Bronchial epithelial cell (primary cell): ENCODE measurements at regions not wholly inside any gene's neighbourhood (a gene's known extent, or its start where the extent isn't known, plus 50 kb on each side); places are given as distances from the start of the nearest gene placed in this dataset.

ENCODE experiments used
- DNase-seq: peaks from one replicate; pipeline ENCODE4 v3.0.0-alpha.2; 2010; ENCODE audit warnings: low read depth
- FAIRE-seq: peaks from 2 replicates; lab custom pipeline; 2011; peaks lifted over from hg19 to GRCh38; lab: Jason Lieb, UNC
- H3K27me3 ChIP-seq: 2 replicates; pipeline ENCODE4 v1.5.1; 2011; ENCODE audit warnings: low read length; ENCODE audit not compliant: control insufficient read depth, insufficient read depth
- H3K36me3 ChIP-seq: 2 replicates; pipeline ENCODE4 v1.5.1; 2011; ENCODE audit warnings: low read length; ENCODE audit not compliant: control insufficient read depth, insufficient read depth
- H3K4me3 ChIP-seq: 2 replicates; pipeline ENCODE4 v1.5.1; 2011; ENCODE audit warnings: mild to moderate bottlenecking, low read depth, low read length, control low read depth
- TF ChIP-seq, protein P1 (sequence below): IDR thresholded peaks from 2 replicates; pipeline ENCODE4 v1.5.1; 2011; ENCODE audit warnings: mild to moderate bottlenecking, moderate library complexity, low read length, control low read depth, inconsistent platforms; ENCODE audit not compliant: insufficient read depth, severe bottlenecking

DNA sequence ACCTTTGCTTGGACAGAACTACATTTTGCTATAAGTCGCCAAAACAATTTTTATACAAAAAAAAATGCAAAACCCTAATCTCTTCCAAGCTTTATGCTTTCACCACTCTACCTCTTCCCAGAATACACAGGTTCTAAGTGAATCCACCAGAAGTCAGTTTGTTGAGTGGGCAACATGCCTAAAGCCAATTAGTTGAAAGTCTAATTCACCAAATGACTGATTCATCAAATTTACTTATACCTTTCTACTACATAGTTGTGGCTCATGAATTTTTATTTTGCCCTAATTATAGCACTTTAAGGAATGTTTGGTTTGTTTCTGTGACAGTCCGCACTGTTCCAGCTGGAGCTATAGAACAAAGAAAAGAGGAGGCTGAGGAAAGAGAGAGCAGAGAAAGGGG is 265.9 kb upstream of the TGFBR2 start:
- TF ChIP-seq, protein P1, sequence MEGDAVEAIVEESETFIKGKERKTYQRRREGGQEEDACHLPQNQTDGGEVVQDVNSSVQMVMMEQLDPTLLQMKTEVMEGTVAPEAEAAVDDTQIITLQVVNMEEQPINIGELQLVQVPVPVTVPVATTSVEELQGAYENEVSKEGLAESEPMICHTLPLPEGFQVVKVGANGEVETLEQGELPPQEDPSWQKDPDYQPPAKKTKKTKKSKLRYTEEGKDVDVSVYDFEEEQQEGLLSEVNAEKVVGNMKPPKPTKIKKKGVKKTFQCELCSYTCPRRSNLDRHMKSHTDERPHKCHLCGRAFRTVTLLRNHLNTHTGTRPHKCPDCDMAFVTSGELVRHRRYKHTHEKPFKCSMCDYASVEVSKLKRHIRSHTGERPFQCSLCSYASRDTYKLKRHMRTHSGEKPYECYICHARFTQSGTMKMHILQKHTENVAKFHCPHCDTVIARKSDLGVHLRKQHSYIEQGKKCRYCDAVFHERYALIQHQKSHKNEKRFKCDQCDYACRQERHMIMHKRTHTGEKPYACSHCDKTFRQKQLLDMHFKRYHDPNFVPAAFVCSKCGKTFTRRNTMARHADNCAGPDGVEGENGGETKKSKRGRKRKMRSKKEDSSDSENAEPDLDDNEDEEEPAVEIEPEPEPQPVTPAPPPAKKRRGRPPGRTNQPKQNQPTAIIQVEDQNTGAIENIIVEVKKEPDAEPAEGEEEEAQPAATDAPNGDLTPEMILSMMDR: no peak
- FAIRE-seq: no peak
- H3K4me3 ChIP-seq: no peak overlapping the region

DNA sequence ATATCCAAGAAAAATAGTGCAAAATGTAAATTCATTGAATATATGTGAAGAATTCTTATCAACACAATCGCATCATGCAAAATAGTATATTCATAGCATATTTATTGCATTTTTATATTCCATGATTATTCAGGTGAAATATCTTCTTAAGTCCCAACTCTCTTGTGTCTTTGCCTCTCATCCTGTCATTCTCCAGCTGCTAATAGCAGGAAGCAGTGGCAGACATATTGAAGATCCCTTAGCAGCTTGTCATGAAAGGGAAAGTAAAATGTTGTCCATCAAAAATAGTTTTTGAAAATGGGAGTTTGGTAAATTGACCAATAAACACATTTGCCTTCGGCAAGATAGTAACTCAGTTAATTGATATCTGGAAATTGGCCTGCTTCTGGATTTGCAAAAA is 265.3 kb upstream of the TGFBR2 start:
- Histone ChIP-seq H3K27me3 (no peaks in the 10 kb centered on the region), H3K4me3 (no peak overlapping the region), H3K36me3 (no peaks in the 10 kb centered on the region)
- TF ChIP-seq, protein P1: no peak
- no peak for DNase-seq
- no peak for FAIRE-seq

More for the DNA sequence above, 265.9 kb upstream of the TGFBR2 start:
- Histone ChIP-seq H3K27me3 (no peaks in the 10 kb centered on the region), H3K36me3 (no peaks in the 10 kb centered on the region)
- no peak for DNase-seq

DNA sequence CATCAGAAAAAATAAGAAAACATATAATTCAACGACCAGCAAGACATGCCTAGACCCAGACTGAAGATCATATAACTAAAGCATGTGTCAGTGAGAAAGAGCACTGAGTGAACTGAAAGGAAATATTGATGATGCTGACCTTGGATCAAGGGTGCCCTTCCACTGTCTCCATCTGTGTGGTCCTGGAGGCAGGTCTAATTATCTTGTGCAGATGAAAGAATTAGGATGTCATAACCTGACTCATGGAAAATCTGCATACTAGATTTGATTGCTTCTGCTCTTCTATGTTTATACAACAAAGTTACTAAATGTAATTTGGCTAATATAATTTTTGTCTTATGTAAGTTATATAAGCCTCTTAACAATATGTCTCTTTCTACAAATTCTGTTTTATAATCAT is 264.6 kb upstream of the TGFBR2 start:
- FAIRE-seq: no peak
- Histone ChIP-seq H3K27me3 (no peaks in the 10 kb centered on the region), H3K36me3 (no peaks in the 10 kb centered on the region), H3K4me3 (no peak overlapping the region)
- DNase-seq: no peak
- TF ChIP-seq, protein P1: no peak

DNA sequence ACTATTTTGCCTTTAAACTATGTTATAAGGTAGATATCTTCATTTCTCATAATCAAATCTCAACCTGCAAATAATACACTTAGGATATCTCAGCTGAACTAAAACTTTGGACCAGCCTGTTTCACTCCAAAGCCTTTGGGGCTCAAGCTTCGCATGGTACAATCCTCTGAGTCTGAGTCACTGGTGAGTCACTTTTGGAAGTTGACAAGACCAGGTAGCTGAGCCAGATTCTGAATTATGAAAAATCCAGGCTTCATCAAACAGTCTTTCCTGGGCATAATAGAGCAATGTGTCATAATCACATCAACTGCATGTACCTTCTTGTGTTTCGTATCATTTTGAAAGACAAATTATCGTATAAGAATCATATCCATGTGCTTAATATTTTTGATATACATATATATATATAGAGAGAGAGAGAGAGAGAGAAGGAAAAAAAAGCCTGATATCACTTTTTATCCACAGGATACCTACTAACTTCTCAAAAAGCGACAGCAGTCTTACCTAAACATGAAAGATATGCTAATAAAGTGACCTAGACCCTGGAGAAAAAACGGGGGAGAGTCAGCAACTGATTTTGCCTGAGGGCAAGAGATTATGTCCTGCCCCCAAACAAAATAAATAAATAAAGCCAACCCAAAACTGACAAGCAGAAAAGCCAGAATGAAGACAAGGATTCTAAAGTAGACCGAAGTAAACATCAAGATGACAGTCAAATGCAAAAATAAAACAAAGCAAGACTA is 263.9 kb upstream of the TGFBR2 start:
- DNase-seq (peak; percentile 100), FAIRE-seq (peak; percentile 28)
- no peak overlapping the region for H3K4me3 ChIP-seq
- TF ChIP-seq, protein P1: no peak
- H3K36me3 ChIP-seq: no peaks in the 10 kb centered on the region
- no peaks in the 10 kb centered on the region for H3K27me3 ChIP-seq

DNA sequence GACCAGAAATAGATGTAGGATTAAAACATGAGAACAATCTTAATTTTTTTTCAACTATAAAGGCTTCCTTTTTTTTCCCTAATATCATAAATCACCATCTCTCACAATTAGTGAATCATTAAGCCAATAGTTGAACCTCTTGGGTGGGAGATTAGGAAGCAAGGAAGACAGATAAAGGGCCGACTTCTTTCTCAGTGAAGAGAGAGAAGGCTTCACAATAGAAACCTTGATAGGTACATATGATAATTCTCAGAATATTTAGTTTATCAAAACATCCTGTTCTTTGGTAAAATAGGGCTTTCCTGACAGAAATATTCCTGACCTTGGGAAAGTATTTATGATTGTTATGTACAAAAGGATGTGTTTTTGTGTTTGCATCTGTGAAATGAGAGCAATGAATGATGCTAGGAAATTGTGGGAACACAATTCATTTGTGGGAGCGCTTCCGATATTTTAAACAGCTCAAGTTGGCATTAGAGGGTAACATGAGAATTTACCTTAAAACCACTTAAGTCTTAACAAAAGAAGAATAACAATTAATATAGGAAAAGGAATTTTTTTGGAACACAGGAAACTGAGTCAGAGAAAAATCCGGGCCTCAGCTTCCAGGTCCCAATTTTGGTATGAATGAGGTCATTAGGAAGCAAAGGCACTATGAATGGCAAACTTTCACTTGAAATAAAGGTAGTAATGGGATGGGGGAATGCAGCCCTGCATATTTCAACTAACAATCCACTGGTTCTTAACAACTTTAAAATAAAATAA is 263.2 kb upstream of the TGFBR2 start:
- DNase-seq (peak; percentile 63), FAIRE-seq (no peak)
- TF ChIP-seq, protein P1: no peak
- Histone ChIP-seq H3K36me3 (no peaks in the 10 kb centered on the region), H3K4me3 (no peak overlapping the region), H3K27me3 (no peaks in the 10 kb centered on the region)
